HG03558 (cell line): ENCODE measurements at regions not wholly inside any gene's neighbourhood (a gene's known extent, or its start where the extent isn't known, plus 50 kb on each side); places are given as distances from the start of the nearest gene placed in this dataset.

Source experiments
- ATAC-seq: cut with Tn5 transposase; IDR thresholded peaks from one replicate; pipeline ENCODE4 v1.9.1; 2021; ENCODE audit warnings: moderate number of reproducible peaks; ENCODE audit not compliant: unreplicated experiment; ENCODE audit errors: extremely low read depth

DNA sequence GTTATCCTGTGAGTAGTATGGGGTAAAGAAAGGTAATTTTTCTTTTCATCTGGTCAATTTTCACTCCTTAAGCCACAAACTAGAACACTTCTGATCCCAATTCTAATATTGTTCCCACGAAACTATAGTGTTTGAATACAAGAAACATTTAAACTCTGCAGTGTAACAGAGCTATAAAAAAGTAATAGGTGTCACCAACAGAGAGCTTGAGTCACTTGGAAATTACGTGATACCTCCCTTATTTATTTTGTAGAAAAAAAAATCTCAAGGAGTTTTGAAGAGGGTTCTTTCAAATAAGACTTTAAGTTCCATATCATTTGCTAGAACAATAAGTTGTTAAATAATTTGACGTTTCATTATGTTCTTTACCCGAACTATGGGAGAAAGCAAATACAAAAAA is 959.4 kb downstream of the JRKL start:
- no peak for ATAC-seq

DNA sequence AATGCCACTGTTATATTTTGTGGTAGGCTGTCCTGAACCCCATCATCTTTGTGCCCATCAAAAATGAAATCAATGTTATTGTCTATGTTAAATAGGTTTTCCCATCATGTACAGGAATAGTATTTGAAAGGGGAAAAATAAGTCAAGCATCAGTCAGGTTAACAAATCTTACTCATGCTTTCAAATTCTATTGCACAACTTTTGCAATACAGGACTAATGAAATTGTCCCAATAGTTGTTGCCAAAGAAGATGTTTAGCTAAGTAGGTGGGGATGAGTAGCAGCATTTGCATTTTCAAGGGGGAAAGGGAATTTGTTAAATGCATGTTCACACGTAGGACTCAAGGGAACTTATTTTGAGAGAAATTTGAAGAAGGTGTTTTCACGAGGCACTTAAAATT is 962.1 kb downstream of the JRKL start:
- no peak for ATAC-seq

DNA sequence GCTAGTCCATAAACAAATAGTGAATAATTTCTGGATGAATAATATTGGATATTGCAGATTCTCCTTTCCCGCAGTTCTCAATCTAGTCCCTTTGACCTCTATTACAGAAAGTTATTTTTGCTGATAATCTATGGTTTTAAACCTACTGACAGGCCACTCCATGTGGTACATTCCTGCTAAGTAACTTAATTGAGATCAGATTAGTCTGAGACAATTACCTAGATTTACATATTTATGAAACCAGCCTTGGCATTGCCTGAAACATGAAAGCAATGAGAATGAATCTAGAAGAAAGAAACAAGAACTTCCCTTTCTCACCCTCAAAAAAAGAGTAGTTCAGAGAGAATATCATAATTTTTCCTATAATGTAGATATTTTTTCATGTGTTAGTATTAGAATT is 964.2 kb downstream of the JRKL start:
- no peak for ATAC-seq

DNA sequence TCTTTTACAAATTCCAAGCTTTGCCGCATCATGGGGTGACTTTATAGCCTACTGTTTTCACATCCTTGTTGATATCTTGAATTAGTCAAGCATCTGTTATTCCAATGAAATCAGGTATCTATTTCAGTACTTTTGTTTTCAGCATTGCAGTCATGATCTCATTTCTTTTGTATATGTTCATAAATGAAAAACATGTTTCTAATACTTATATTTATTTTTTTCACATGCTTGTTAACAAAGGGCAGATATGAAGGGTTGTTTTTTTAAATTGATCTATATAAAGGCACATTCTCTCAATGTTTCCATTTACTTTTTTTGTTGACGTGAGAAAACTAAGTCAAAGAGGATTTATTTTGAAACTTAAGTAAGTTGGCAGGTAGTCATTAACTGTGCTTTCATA is 964.8 kb downstream of the JRKL start:
- ATAC-seq = no peak

DNA sequence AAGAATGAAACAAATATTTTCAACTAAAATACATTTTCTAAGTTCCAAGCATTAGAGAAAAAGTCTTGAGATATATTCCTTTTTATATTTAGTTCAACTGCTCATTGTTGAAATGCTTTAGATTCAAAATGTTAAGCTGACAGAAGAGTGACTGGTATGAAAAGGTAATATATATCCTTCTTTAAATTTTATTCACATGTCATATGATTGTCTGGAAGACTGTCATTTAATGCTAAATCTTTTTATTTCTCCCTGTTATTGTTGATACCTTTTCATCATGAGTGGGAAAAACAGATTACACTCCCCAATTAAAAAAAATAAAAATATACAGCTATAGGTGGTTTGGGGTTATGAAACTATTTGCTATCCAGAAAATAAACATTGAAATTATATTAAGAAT is 965.4 kb downstream of the JRKL start:
- no peak for ATAC-seq

DNA sequence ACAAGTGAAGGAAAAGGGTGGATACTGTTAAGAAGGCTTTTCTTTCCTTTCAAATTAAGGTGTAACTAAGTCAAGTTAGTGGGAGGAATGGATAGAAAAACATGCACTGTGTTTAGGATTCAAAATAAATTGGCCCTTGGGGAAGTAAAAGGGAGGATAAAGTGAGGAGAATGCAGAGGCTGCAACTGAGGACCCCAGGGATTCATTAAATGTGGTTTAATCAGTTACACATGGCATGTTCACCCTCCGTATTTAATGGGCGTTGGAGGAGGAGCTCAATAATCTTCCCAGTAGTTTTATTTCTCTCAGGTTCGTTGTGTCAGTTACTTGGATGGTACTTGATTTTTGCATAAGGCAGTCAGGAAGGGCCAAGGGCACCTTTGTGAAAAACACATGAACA is 966.3 kb downstream of the JRKL start:
- ATAC-seq = no peak

DNA sequence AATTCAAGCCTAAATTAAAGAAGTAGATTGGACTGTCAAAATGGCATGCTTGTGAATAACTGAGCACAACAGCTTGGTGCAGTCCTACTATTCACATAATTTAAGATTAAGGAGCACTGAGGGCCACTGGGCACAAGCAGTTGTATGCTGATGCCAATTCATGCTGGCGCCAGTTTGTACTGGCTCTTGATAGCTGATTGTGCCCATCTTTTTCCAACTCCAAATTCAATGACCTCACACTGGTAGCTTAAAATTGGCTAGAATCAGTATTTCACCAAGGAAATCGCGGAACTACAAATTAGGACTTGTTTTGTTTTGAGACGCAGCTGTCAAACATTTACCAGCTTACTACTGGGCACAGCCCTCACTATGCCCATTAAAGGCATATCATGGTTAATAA is 969.2 kb downstream of the JRKL start:
- ATAC-seq = no peak

DNA sequence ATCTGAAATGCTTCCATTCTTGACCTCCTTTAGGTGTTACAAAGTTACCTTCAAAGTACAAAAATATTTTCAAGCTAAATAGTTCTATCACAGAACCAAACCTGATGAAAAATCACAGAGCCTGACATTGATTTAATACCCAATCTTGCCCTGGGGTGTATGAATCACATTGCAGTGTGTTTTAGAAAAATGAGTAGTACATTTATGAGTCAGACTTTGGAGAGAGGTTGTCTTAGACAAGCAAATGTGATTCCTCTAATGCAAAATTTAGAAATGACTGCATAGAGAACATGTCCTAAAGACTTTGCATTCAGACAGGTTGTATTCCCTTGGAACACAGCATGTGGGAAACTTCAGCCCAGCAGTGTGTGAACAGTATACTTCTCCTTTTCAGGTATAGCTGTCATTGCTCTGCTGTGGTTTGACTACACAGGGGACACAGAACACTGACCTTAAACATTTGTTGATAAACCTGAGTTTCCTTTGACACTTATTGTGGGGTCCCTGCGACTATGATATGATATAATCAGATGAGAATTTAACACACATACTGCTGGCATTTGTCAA is 972.1 kb downstream of the JRKL start:
- no peak for ATAC-seq

DNA sequence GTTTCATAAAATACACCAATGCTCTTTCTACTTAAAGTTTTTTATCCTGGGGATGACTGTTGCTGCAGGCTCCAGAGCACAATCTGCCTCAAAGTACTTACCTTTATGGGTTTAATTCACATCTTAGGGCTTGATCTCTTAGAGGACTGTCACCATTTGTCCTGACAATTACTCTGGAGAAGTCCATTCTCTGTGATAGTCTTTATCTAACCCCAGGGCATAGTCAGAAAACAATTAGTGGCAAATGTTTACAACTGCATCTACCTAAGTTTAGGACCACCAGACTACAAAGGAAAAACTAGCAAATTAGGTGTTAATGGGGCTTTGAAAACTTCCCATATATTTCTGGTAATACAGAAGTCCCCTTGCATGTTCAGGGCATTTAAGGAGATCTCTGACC is 973.5 kb downstream of the JRKL start:
- no peak for ATAC-seq

DNA sequence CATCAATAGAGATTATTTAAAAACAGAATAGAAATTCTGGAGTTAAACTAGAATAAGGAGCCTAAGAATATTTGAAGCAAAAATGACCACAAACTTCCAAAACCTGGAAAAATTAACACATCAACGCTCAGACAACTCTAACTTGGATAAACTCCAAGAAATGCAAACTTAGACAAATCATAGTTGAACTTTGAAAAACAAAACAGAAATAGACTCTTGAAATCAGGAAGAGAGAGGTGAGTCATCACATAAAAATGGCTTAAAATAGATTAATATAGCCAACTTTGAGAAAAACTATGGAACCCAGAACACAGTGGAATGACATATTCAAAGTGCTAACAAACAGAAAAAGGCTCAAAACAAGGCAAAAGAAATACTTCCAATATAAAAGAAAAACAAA is 974.2 kb downstream of the JRKL start:
- no peak for ATAC-seq

DNA sequence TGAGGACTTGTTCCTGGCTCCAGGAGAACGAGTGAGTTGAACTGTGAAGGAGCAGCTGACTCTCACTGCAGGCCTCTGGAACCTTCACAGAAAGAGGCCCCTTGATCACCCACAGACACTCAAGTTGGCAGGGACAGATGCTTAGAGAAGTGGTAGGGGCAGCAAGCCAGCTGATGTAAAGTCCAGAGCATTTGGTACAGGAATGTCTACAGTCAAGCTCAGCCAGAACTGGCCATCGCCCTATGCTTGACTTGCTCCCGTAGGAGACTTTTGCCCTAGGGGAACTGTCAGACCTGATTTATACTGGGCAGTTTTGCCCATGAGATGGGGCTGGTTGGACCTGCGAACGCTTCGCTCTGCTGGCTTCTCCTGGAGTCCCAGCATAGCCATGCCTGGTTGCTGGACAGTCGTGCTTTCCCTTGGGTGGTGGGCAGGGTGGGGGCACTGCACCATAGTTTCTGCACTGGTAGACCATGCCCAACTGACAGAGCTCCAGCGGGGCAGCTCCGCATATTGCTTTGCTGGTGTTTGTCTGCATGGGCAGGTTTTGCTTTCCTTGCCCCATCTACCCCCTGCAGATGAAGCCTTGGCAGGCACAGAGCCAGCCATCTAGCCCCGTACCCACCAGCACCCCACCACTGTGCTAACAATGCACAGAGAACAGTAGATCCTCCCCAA is 977.7 kb downstream of the JRKL start:
- no peak for ATAC-seq

DNA sequence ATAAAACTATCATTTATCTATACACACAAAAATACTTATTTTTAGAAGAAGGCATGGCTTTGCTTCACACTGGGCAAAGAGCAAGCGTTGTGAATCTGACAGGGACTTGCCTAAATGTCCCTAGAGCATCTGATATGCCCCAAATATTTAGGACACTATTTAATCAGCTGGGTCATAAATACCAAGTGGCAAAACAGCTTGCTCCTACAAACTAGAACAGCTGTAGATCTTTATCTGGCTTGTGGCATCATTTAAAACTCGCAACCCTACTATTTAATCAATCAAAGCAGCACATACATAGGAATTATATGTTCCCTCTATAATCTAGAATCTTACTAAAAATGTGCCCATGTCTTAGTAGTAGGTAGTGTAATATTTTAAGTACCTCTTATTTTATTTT is 999.5 kb downstream of the JRKL start:
- ATAC-seq = no peak

DNA sequence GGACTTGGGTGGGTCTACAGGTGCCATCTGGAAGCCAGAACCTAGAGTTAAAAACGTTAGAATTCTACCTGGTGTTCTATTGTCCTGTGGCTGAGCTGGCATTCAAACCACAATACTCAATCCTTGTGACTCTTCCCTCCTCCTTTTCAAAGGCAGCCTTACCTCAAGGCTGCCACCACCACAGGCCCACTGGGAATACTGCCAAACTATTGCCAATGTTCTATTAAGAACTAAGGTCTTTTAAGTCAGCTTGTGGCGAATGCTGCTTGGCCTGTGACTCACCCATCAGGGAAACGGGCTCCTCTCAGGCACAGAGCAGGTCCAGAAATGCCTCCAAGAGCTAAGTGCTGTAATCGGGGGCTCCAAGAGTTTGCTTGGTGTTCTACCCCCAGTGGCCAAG is 1008.4 kb downstream of the JRKL start:
- ATAC-seq = no peak

DNA sequence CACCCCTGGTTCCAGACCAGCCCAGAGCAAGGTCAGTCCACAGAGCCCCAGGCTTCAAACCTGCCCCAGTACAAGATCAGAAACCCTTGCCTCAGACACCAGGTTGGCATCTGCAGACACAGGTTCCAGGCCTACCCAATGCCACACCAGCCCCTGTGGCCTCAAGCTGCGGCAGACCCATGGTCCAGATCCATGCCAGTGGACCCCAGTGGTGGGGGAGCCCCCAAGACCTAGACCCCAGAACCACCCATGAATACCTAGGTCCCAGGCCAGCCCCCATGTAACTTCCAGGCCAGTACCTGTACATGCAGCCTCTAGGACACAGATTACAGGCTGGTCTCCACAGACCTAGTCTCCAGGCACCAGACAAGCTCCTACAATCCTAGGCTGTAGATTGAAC is 1019.3 kb downstream of the JRKL start:
- ATAC-seq = no peak

DNA sequence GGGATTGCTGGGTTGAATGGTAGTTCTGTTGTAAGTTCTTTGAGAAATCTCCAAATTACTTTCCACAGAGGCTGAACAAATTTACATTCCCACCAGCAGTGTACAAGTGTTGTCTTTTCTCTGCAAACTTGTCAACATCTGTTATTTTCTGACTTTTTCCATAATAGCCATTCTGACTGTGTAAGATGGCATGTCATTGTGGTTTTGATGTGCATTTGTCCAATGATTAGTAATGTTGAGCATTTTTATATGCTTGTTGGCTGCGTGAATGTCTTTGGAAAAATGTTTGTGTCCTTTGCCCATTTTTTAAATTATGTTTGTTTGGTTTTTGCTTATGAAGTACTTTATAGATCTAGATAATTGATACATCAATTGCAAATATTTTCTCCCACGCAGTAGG is 1025.0 kb downstream of the JRKL start:
- ATAC-seq = no peak

DNA sequence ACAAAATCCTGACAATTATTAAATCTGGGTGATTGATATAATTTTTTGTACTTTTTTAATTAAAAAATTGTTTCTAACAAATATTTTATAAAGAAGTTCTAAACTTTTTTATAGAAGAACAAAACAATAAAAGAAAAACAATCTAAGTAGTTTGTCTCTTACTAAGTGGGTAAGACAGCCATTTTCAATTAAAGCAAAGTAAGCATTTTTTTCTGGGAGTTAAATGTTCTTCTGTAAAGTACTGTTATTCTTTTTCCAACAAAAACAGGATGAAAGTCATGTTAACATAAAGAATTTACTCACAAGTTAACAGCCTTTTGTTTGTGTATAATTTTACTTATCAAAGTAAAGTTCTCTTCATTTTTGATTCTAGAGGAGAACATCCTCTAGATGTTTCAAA is 1029.9 kb downstream of the JRKL start:
- no peak for ATAC-seq

DNA sequence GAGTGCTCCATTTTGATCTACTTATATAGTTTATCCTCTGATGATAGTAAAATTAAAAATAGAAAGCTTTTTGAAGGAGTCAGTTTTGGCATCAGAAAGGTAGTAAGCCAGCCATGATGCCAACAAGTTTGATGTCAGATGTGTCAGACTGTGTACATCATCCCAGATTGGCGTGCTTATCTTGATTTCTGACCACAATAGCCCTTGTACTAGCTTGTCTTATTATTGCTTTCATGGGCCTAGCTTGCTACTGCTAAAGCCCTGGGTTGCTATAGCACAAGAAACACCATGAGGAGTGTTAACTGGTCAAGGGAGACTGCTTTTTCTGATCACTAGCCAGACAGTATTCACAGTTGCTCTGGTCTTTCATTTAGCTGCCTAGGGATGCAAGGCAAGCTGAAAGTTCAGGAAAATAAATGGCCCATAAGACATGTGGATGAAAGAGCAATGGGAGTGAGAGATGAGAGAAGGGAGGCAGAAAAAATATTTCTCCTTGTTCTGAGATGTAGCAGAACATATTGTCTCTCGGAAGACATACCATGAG is 1038.5 kb downstream of the JRKL start:
- ATAC-seq = no peak

DNA sequence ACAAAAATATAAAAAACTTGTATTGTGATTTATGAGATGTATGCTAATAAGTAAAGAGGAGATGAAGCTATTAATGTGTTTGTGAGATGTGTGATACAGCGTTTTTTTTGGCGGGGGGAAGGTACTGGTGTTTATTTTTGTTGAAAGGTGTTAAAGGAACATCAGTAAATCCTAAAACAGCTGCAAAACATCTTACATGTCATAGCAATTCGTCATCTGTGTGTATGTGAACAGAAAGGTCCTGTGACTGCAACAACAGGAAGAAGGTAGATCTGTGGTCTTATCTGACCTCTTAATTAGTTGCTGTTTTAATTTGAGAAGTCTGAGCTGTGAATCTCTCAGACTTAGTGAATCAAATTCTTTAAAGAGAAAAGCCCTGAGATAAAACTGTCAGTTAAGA is 1041.1 kb downstream of the JRKL start:
- no peak for ATAC-seq

DNA sequence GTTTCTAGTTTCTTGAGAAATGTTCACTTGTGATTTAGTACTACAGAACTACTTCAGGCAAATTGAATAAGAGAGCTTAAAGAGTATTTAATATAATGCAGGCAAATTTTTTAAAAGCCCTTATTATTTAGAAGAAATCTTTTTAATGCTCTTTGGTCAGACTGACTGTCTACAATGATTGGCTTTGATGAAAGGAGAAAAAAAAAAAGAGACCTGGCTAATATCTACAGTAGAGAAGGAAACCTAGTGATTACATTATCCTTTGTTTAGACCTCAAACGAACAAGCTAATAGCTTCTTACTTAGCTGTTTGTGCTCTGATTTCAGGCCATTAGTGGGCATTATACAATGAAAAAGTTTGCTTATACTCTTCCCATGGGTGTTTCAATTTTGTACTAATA is 1043.1 kb downstream of the JRKL start:
- ATAC-seq = no peak

DNA sequence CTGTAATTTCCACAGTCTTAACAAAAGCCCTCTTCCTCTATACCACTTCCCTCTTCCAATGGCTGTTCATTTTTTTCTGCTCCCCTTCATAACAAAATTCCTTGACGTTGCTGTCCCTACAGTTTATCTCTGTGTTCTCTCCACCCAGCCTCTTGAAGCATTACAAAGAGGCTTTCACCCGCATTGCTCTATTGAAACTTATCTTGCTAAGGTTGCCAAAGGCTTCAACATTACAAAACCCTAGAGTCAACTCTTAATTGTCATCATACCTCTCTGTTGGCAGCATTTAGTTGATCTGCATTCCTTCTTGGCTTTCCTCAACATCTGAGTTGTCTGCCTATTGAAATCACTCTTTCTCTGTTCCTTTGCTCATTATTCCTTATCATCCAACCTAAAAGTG is 1055.7 kb downstream of the JRKL start:
- no peak for ATAC-seq

DNA sequence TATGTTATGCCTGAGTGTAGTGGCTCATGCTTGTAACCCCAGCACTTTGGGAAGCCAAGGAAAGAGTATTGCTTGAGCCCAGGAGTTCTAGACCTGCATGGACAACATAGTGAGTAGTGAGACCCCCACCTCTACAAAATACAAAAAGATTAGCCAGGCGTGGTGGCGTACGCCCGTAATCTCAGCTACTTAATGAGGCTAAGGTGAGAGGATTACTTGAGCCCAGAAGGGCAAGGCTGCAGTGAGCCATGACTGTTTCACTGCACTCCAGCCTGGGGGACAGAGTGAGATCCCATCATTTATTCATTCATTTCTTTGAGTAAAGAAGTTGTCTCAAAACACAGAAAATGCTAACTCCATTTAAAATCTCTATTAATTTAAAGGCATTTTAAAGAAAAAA is 1061.6 kb downstream of the JRKL start:
- no peak for ATAC-seq

DNA sequence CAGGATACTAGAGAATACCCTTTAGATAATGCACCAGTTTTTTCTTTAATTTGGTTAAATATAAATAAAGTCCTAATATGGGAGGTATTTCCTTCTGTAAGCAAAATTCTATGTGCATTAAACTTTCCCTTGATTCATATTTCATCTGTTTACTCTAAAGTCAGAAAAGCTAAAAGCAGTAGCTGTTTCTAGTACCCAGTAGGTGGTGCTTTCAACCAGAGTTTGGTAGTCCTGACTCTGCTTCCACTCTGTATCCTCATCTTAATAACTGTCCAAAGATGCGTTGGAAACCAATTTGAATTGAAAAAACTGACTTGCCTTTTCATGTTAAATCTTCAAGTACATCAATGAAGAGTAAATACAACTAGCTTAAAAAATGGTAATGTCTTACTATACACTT is 1065.2 kb downstream of the JRKL start:
- no peak for ATAC-seq
